ENCODE measurements at regions not wholly inside any gene's neighbourhood (a gene's known extent, or its start where the extent isn't known, plus 50 kb on each side); places are given as distances from the start of the nearest gene placed in this dataset.

DNA sequence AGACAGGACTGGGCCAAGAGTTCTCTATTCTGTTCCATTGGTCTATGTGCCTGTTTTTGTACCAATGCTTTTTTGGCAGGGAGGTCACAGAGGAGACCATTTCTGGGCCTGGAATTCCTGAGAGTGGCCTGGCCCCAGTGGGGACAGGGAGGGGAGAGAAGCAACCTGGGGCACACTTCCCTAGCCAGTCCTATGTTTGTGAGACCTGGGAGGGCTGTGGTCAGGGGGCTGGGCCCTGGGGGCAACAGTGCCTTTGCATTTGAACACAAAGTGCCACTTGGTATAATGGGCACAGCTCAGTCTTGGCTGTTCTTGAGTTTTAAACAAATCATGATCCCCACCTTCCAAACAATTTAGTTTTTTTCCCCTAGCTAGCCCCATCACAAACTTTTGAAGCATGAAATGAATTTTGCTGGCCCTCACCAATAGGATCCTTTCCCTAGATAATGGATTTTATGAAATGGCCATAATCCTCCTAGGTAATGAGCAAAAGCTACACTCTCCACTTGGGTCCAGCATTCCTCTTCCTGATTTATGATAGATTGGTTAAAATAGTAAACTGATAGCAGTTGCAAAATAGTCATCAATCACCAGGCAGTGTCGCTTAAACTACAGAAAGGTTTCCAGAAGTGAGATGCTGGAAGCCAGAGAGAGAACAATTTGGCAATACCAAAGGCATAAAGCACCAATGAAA is 133.5 kb downstream of the GLI2 start:
- DNase-seq, result no peak

DNA sequence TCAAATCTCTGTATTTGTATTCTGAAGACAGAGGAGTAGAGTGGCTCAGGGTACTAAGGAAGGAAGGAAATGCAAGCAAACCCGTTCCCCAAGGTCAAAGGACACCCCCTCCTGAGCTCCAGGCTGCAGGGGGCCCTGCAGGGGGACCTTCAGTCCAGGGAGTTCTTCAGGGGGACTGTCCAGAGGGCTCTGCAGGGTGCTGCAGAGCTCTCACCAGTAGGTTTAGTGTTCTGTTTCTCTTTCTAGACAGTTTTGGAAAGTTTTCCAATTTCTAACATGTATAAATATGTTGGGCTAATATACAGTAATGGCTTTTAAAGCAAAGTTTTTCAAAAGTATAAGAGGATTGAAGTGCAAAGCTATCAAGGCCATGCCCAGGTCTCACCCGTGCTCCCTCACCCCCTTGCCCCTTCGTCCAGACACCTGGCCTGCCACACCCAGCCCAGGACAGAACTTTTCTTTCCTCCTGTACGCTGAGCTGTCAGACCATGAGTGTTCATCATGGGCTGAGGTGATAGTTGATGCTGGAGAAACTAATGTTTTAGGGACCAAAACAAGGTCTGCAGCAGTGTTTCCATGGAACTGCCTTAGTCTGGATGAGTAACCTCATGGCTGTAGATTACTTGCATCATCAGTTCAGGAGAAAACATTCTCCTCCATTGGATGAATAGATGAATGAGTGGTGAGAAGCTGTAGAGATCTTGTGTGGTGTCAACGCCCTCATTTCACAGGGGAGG is 134.2 kb downstream of the GLI2 start:
- no peak for DNase-seq

DNA sequence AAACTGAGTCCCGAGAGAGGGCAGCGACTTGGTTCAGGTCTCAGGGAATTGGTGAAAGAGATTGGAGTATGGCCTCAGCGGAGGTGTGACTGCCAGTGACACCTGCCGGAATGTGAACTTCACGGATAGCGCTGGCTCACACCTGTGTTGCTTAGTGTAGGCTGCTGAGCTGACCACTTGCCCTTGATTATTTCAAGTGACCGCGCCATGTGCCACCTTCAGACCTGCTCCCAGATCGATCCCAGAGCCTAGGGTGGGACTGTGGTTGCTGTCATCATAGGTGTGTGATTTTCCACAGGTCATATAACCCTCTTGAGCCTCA is 134.8 kb downstream of the GLI2 start:
- DNase-seq, result no peak

DNA sequence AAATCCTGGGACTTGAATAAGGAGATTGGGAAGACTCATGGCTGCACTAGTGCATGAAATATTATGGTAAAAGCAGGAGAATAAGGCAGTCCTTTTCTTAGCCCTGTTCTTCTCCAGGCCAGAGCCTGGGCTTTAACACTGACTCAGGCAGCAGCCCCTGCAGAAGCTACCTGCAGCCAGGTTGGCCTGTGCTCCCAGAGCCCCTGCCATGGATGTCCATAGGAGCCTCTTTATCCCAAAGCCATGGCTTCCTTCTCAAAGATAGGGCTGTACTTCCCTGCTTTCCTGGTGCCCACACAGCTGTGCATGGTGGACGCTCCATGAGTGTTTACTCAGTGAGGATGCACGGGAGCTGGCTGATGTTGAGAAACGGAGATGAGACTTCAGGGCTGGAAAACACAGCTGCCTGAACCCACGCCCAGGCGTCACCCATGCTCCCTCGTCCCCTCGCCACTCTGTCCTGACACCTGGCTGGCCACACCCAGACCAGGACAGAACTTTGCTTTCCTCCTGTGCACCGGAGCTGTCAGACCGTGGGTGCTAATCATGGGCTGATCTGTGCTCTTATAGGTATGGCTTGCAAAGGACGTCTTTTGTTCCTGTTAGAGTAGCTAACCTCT is 135.5 kb downstream of the GLI2 start:
- no peak for DNase-seq

DNA sequence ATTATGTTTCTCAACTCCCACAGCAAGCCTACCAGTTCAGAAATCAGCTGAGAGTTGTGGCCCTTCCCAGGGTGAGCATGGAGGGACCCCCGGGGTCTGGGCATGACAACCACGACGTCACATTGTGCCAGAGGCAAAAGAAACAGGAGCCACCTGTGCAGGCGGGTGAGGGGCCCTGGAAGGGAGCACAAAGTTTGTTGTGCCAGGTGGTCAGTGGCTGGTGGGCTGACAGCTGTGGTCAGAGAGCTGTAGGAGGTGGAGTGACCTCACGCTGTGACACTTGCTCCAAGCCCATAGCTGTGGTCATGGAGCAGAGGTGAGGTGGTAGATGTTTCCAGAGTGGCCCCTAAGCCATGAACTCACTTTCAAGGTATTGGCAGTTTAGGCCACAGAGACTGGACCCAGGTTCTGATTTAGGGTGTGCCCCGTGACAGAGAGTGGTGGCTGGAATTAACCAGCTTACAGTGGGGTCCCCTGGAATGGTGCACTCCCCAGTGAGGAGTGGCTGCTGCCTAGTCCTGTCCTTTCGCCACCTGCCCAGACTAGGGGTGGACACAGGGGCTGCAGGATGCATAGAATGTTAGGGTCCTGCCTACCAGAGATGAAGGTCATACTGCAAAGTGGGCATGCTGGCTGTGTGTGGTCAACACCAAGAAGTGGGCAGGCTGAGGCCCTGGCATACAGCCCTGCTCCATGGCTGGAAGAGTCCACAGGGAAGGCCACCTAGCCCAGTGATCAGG is 136.4 kb downstream of the GLI2 start:
- DNase-seq, result no peak

DNA sequence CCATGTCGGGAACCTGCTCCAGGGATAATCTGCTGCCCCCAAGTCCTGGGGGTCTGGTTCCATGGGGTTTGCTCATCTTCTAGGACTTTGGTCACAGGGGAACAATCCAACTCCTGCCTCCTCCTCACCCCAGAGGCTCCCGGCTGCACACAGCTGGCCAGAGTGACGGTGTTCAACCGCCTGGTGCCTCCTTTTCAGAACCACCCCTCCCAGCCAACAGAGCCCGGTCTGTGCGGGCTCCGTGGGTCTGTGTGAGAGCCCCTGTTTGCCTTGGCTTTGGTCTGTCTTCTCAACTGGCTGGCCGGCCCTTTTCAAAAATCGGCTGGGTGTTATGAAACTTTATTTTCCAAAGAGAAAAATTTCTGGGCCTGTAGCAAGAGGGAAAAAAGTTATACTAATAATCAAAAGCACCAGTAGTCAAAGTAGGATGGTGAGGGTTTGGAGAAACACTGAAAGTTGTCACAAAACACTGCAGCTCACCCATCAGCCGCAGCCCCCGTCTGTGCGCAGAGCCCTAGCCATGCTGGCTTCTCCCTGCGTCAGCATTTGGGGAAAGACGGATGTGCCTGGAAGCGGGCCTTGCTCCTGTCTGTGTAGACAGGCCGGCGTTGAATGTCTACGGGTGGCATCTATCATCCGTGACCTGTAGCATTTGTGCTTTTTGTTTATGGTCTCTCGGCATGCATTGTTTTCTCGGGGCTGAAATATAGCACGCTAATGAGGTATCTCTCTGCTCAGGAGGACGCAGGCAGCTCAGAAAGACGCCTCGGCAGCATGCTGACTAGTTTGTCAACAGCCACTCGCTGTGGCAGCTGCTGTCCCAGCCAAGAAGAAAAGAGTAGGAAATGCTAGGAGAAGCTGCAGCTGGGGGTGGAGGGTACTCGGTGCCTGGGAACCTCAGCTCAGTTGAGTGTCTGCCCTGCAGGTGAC is 138.6 kb downstream of the GLI2 start:
- DNase-seq, result no peak

DNA sequence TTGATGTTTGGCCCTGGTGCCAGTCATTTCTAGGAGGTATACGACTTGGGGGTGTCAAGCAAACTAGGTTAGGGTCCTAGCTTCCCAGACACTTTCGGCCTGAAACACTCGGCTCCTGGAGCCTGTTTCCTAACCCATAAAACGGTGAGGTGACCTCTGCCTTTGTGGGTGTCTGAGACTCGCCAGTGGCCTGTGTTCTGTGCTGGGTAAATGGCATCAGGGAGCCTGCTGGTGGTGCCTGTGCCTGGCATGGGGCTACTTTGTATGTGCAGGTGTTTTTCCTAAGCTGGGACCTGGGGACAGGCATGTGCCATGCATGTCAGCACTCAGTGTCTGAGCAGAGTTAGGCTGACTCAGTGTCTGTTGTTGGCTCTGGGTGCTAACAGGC is 139.2 kb downstream of the GLI2 start:
- no peak for DNase-seq

DNA sequence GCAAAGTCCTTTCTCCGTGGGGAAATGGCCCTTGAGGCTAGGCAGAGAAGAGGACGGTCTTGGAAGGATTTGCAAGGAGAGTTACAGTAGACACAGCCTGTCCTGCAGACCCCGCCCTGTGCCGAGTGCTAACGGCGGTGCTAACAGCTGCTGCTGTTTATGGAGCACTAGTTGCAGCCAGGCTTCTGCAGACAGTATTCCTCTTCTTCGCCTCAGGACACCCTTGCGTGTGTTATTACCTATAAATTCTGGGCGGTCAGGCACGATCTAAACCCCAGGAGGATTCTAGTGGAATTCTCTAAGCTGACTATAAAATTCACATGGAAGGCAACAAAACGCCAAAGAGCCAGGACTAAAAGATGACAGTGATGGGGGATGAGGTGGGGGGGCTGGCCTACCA is 139.8 kb downstream of the GLI2 start:
- no peak for DNase-seq

DNA sequence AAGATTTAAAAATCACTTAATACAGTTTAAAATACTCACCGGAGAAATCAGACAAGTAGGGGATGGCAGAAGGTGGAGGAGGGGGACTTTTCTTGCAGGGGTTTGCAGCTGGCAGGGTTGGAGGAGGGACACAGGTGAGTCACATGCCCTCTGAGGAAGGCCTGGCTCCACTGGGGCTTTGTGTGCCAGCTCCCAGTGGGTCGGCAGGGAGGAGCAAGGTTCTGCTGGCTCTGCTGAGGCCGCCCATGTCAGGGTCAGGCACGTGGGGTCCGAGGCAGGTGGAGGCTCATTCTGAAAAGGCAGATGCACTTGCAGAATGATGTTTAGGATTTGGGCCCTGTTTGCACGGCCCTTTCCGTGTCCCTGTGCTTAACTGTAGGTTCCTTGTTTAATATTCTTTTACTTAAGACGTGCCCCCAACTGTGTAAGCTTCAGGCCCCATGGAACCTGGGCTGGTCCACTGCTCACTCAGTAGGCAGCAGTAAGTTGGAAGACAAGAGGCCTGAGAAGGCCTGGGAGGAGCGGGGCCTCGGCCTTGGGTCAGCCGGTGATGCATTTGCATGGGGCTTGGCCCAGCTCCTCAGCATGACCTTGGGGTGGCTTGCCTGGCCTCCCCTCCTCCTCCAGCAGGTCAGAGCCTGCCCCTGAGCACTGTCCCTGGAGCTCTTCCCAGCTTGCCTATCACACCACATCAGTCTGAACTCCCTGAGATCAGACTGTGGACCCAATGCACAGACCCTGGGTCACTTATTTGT is 141.0 kb downstream of the GLI2 start:
- DNase-seq, result no peak

DNA sequence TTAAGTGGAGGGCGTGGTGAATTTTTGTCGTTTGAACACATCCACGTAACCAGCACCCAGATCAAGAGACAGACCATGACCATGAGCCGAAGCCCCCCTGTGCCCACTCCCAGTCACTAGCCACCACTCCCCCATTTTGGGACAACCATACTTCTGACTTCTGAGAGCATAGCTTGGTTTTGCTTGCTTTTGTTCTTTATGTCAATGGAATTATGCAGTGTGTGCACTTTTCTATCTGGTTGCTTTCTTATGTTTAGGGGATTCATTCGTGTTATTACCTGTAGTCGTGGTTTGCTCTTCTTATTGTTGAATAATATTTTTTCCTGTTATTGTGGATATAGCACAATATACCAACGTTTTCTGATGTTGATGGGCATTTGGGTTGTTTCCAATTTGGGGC is 141.7 kb downstream of the GLI2 start:
- DNase-seq, result no peak

DNA sequence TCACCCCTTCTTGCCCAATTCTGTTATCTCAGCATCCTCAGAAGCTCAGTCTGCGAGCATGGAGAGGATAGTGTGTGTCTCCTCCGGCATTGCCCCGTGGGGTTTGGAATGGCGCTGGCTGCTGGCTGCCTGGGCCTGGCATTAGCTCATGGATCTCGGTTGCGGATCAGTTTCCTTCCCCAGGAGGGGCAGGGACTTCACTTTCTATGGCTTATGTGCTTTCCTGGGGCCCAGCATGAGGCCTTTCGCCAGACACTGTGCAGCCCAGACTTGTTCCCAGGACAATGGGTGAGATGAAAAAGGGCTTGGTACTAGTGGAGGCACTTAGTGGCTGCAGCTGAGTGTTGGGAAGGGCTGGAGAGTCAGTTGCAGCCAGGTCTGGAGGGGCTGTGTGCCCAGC is 143.3 kb downstream of the GLI2 start:
- DNase-seq, result no peak

DNA sequence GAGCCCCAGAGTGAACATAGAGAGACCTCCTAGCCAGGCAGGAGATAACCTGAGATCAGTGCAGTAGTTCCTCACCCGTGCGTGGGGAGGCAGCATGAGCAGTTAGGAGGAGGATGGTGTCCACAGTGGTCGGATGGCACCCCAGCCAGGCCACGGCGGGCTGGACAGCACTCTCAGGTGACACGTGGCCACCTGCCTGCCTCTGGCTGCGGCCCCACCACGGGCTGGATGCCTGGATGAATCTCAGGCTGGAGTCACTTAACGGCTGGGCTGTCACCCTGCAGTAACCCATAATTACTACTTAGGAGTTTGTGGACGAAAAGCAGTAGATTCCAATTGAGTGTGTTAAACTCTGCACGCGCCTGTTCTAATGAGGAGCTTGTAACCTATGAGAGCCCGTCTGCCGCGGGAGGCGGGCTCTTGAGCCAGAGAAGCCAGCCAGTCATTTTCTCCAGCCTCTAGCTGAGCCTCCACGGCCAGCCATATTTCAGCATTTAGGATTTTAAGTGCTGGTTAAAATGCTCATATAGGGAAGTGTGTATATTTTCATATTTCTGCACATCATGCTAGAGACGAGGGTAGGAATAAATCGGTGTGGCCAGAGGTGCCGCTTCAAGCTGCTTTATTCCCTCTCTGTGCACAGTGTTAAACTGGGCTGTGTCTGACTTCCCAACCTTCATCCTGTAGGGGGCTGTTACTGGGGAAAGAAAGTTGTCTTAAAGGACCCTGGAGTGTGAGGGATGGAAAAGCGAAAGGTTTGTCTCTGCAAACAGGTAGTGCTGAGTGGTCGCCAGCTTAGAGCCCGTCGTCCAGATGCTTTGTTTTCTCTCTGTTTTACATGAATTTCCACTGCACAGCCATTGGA is 144.0 kb downstream of the GLI2 start:
- DNase-seq, result no peak

DNA sequence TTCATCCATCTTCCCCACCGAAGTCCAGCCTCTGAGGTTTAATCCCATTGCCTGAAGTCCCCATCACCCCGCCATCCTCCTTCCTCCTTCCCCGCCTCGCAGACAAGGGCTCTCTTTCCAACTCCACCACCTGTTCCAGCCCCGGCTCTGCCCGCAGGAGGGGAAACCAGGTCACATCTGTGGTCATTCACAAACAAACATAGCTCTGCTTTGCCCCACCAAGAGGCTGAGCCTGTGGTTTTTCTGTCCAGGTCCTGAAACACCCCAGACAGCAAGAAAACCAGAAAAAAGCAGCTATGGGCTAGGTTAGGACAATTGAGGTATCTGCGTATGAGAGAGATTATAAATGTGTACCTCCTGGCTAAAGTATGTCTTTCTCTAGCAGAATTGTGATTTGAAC is 144.7 kb downstream of the GLI2 start:
- DNase-seq, result no peak

DNA sequence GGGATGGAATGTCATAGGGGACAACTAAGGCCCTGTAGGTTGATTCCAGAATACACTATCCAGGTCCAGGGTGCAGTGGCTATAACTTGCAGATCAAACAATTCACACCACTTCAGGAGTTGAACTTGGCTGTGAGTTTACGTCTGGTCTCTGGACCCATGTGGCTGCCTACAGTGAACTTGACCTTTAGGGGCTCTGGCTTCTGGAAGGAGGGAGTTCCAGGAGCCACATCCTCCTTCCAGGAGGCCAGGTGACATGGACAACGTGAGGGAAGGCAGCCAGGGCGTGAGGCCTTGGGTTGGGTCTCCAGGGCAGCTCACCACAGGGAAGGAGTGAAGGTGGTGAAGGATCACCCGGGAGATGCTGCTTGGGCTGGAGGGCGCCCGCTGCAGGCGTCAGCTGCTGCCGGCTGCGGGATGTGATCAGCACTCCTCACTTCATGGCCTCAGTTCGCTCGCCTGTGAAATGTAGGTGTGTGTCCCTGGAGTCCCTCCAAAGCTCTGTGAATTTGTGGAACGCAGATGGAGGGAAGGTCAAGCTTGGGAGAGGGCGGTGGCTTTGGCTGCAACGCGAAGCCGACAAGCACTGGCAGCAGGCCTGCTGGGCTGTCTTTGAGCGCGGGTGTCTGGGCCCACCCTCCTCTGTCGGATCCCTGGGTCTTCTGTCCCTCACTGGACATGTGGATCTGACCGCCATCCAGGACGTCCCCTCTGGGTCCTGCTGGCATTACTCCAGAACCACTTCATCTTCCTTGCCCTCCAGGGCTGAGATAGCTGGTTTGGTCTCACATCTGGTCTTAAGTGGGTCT is 146.5 kb downstream of the GLI2 start:
- DNase-seq, result no peak

DNA sequence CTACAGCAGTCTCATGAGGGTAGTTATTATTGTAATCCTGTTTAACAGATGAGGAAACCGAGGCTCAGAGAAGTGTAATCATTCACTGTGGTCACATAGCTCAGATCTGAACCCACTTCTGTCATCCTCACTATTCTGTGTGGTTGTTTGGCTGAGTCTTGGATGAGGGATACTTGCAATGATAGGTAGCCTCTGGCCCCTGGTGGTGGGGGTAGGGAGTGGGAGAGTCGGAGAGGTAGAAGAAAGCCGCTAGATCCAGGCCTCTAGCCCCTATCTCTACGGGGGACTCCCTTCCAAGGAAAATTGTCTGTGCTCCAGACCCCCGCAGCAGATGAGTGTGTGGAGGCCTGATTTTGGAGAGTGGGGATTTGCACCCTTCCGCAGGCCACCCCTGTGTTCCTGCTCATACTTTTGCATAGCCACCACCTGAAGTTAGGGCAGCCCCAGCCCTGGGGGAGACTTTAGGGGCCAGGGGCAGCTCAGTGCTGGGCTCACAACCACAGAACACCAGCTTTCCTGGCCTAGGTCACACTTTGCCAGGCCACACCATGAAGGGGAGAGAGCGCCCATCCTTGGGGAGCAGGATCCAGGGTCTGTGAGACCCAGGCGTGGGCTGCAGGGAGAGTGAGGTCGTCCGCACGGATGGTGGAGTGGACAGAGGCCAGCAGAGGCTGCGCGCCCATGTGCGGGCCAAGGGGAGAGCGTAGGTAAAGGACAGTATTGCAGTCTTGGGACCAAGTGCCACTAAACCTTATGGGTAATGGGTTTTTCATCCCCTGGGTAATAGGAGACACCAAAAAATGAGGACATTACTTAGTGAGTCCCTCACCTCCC is 148.2 kb downstream of the GLI2 start:
- DNase-seq, result no peak

DNA sequence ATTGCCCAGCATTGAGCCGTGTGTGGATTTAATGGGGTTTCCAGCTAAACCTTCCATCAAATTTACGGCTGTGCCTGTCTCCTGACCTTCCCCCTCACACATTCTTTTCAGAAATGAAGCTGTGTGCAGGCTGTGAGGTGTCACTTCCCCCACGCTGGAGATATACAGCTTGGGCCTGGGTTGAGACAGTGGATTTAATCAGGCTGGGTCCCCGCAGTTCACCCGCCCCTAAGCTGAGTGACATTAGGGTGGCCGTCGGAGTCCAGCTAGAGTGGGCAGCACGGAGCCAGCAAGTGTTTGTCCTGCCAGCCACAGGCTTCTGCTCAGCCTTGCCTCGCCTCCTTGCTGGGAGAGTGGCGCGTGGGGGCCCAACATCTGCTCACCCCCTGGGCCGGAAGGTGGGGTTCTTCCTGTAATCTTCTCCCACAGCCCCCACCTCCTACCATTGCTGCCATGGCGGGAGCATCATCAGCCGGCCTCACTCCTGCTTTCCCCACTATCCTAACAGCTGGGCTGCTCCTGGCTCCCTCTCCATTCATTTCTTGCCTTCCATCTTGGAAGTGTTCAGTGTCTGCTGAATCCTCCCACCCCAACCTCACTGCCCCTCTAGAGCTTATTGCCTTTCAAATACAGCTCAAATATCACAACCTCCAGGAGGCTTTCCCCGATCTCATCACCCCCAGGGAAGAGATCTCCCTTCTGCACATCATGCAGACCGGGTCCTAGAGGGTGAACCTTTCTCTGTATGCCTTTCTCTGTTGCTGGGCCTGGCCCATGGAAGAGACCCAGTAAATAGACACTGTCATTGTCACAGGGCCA is 149.0 kb downstream of the GLI2 start:
- no peak for DNase-seq

DNA sequence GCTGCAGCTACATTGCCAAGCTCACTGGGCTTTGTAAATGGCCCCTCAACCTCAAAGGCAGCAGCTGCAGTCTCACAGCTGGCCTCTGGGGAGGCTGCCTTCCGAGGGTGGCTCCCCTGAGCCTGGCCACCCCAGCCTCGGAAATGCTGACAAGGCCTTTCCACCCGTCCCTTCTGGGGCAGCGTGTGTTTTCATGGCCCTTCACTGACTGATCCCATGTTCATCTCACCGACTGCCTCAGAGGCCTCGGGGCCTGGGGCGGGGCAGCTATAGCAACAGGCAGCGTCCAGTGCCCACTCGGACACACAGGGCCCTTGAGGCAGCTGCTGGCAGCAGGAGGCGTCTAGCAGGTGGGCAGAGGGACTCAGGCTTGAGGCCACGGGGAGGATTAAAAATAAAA is 149.7 kb downstream of the GLI2 start:
- no peak for DNase-seq

DNA sequence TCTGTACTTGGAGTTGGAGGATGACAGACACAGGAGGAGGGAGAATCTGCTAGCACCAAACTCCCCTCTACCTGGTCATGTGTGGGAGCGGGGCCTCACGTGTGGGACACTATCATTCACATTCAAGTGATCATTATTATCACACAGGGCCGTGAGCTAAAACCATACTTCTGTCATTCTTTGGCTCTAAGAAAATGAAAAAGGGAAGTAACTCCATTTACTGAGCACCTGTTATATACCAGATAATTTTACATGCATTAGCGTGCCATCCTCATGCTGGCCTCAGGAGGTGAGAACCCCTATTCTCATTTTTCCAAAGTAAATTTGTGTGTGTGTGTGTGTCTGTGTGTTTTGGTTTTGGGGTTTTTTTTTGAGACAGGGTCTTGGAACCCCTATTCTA is 150.1 kb downstream of the GLI2 start:
- DNase-seq, result no peak
